GM19438 (cell line): ENCODE measurements at regions not wholly inside any gene's neighbourhood (a gene's known extent, or its start where the extent isn't known, plus 50 kb on each side); places are given as distances from the start of the nearest gene placed in this dataset.

Experiments
- ATAC-seq: cut with Tn5 transposase; IDR thresholded peaks from one replicate; pipeline ENCODE4 v1.9.1; 2021; ENCODE audit warnings: low read depth; ENCODE audit not compliant: unreplicated experiment

GRCh38 chr2:71939588-71940535, 207.8 kb downstream of the CYP26B1 start:
- ATAC-seq: no peak

- ATAC-seq: no peak
Measured at GRCh38 chr2:71938659-71939587, 208.7 kb downstream of the CYP26B1 start.

- no peak for ATAC-seq
Measured at GRCh38 chr2:71938108-71938507, 209.6 kb downstream of the CYP26B1 start.

- no peak for ATAC-seq
Measured at GRCh38 chr2:71937396-71937795, 210.3 kb downstream of the CYP26B1 start.

GRCh38 chr2:71936076-71937030, 211.3 kb downstream of the CYP26B1 start:
- no peak for ATAC-seq

- ATAC-seq: no peak
Measured at GRCh38 chr2:71935262-71935848, 212.3 kb downstream of the CYP26B1 start.

- no peak for ATAC-seq
Measured at GRCh38 chr2:71934595-71935261, 212.9 kb downstream of the CYP26B1 start.

- no peak for ATAC-seq
Measured at GRCh38 chr2:71934320-71934593, 213.4 kb downstream of the CYP26B1 start.

GRCh38 chr2:71933467-71934319, 214.0 kb downstream of the CYP26B1 start:
- ATAC-seq: no peak

GRCh38 chr2:71932780-71933466, 214.7 kb downstream of the CYP26B1 start:
- no peak for ATAC-seq

- ATAC-seq: no peak
Measured at GRCh38 chr2:71932037-71932779, 215.5 kb downstream of the CYP26B1 start.

- no peak for ATAC-seq
Measured at GRCh38 chr2:71930049-71930681, 217.5 kb downstream of the CYP26B1 start.

- ATAC-seq: no peak
Measured at GRCh38 chr2:71929482-71929772, 218.2 kb downstream of the CYP26B1 start.

GRCh38 chr2:71928734-71929481, 218.8 kb downstream of the CYP26B1 start:
- ATAC-seq: no peak

- no peak for ATAC-seq
Measured at GRCh38 chr2:71927757-71928715, 219.6 kb downstream of the CYP26B1 start.
